ENCODE measurements at regions not wholly inside any gene's neighbourhood (a gene's known extent, or its start where the extent isn't known, plus 50 kb on each side); places are given as distances from the start of the nearest gene placed in this dataset.

DNA sequence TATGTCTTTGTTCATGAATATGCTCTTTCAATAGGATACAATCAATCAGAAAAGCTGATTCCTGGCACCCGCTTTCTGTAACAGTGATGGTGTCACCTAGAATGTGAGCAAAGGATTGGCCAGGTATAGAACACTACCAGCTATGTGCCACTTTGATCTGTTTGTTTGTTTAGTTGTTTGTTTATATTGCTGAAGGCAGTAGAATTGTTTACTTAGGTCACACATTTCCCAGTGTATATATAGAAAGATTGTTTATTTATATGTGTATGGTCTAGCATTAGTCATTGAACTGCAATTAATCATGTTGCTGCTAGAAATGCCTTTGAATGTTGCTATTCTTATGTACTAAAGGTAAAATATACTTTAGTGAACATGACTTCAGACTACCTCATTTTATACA lies 1678.6 kb upstream of the CELF4 start:
- Histone ChIP-seq H3K36me3 (ENCODE audit: control insufficient read depth, insufficient read depth, low read length) (no peaks in the 10 kb centered on the region), H3K27ac (ENCODE audit: low read depth, low read length) (no peak overlapping the region), H3K4me3 (ENCODE audit: low read length) (no peak overlapping the region), H3K4me1 (ENCODE audit: control insufficient read depth, insufficient read depth, low read length) (no peaks in the 10 kb centered on the region), H3K27me3 (ENCODE audit: control insufficient read depth, insufficient read depth, low read length, poor library complexity, severe bottlenecking) (peaks cover 4% of the 10 kb centered on the region), H3K9ac (ENCODE audit: extremely low read depth, low read length, poor library complexity, severe bottlenecking) (no peak overlapping the region), H3K9me3 (ENCODE audit: control insufficient read depth, low read length) (no peaks in the 10 kb centered on the region)
- no peaks in the 10 kb centered on the region for H3K36me3 Mint-ChIP-seq (ENCODE audit: low read depth)
- H3K27ac Mint-ChIP-seq: no peak overlapping the region
- H3K4me1 Mint-ChIP-seq: no peaks in the 10 kb centered on the region
- WGBS, 2 experiments (ENCODE audit: insufficient coverage in 1 of 2, insufficient read length in 1 of 2): 90% methylated on average over 1 of the region's 1 CpG; no CpG with 5 or more reads in 1 of the 2 experiments
- DNase-seq: no peak
- H3K27me3 Mint-ChIP-seq (ENCODE audit: insufficient read depth): no peaks in the 10 kb centered on the region
- H3K9me3 Mint-ChIP-seq: no peaks in the 10 kb centered on the region
- no peak overlapping the region for H3K4me3 Mint-ChIP-seq
- TF ChIP-seq, protein P1, sequence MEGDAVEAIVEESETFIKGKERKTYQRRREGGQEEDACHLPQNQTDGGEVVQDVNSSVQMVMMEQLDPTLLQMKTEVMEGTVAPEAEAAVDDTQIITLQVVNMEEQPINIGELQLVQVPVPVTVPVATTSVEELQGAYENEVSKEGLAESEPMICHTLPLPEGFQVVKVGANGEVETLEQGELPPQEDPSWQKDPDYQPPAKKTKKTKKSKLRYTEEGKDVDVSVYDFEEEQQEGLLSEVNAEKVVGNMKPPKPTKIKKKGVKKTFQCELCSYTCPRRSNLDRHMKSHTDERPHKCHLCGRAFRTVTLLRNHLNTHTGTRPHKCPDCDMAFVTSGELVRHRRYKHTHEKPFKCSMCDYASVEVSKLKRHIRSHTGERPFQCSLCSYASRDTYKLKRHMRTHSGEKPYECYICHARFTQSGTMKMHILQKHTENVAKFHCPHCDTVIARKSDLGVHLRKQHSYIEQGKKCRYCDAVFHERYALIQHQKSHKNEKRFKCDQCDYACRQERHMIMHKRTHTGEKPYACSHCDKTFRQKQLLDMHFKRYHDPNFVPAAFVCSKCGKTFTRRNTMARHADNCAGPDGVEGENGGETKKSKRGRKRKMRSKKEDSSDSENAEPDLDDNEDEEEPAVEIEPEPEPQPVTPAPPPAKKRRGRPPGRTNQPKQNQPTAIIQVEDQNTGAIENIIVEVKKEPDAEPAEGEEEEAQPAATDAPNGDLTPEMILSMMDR (conservative IDR thresholded peaks at IDR 0.05): no peak

DNA sequence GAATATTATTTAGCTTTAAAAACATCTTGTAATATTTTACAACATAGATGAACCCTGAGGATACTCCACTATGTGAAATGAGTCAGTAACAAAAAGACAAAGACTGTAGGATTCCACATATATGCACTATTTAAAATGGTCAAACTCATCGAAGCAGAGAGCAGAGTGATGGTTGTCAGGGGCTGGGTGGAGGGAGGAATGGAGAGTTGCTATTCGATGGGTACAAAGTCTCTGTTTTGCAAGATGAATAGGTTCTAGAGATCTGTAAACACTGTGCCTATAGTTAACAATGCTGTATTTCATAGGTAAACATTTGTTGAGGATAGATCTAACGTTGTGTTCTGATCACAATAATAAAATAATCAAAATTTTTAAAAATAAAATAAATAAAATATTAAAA lies 1675.9 kb upstream of the CELF4 start:
- no peaks in the 10 kb centered on the region for H3K4me1 ChIP-seq (ENCODE audit: control insufficient read depth, insufficient read depth, low read length)
- H3K4me3 ChIP-seq (ENCODE audit: low read length): no peak overlapping the region
- TF ChIP-seq, protein P1 (conservative IDR thresholded peaks at IDR 0.05): no peak
- H3K9me3 ChIP-seq (ENCODE audit: control insufficient read depth, low read length): no peaks in the 10 kb centered on the region
- Mint-ChIP-seq H3K27ac (no peak overlapping the region), H3K9me3 (peaks cover under 1% of the 10 kb centered on the region), H3K4me1 (no peaks in the 10 kb centered on the region), H3K36me3 (ENCODE audit: low read depth) (no peaks in the 10 kb centered on the region), H3K27me3 (ENCODE audit: insufficient read depth) (no peaks in the 10 kb centered on the region), H3K4me3 (no peak overlapping the region)
- H3K36me3 ChIP-seq (ENCODE audit: control insufficient read depth, insufficient read depth, low read length): no peaks in the 10 kb centered on the region
- no peak overlapping the region for H3K9ac ChIP-seq (ENCODE audit: extremely low read depth, low read length, poor library complexity, severe bottlenecking)
- WGBS, 2 experiments (ENCODE audit: insufficient coverage in 1 of 2, insufficient read length in 1 of 2): 97% methylated on average over 2 of the region's 3 CpGs; no CpG with 5 or more reads in 1 of the 2 experiments
- H3K27ac ChIP-seq (ENCODE audit: low read depth, low read length): no peak overlapping the region
- H3K27me3 ChIP-seq (ENCODE audit: control insufficient read depth, insufficient read depth, low read length, poor library complexity, severe bottlenecking): peaks cover 4% of the 10 kb centered on the region
- DNase-seq: no peak

GRCh38 chr18:39238981-39239660 lies 1673.5 kb upstream of the CELF4 start:
- H3K27me3 Mint-ChIP-seq (ENCODE audit: insufficient read depth): peaks cover 2% of the 10 kb centered on the region
- no peaks in the 10 kb centered on the region for H3K4me1 ChIP-seq (ENCODE audit: control insufficient read depth, insufficient read depth, low read length)
- no peak overlapping the region for H3K4me3 Mint-ChIP-seq
- no peaks in the 10 kb centered on the region for H3K4me1 Mint-ChIP-seq
- H3K9ac ChIP-seq (ENCODE audit: extremely low read depth, low read length, poor library complexity, severe bottlenecking): no peak overlapping the region
- WGBS, 2 experiments (ENCODE audit: insufficient coverage in 1 of 2, insufficient read length in 1 of 2): 89 to 100% methylated on average over 1 to 5 of the region's 5 CpGs
- TF ChIP-seq, protein P1 (conservative IDR thresholded peaks at IDR 0.05): no peak
- peaks cover 11% of the 10 kb centered on the region for H3K9me3 ChIP-seq (ENCODE audit: control insufficient read depth, low read length)
- H3K36me3 ChIP-seq (ENCODE audit: control insufficient read depth, insufficient read depth, low read length): no peaks in the 10 kb centered on the region
- H3K4me3 ChIP-seq (ENCODE audit: low read length): no peak overlapping the region
- no peak for DNase-seq
- H3K27ac Mint-ChIP-seq: no peak overlapping the region
- peaks cover 4% of the 10 kb centered on the region for H3K27me3 ChIP-seq (ENCODE audit: control insufficient read depth, insufficient read depth, low read length, poor library complexity, severe bottlenecking)
- H3K9me3 Mint-ChIP-seq: peaks cover 21% of the 10 kb centered on the region
- H3K27ac ChIP-seq (ENCODE audit: low read depth, low read length): no peak overlapping the region
- H3K36me3 Mint-ChIP-seq (ENCODE audit: low read depth): peaks cover 6% of the 10 kb centered on the region

Measured in endodermal cell (in vitro differentiated cells).